WI38 (cell line): ENCODE measurements at regions not wholly inside any gene's neighbourhood (a gene's known extent, or its start where the extent isn't known, plus 50 kb on each side); places are given as distances from the start of the nearest gene placed in this dataset.

Experiments used
- H3K4me3 ChIP-seq: 2 replicates; pipeline ENCODE4 v1.5.1; 2011; ENCODE audit warnings: low read depth, mild to moderate bottlenecking, control low read depth, low read length
- TF ChIP-seq, protein P1 (sequence below): IDR thresholded peaks from 2 replicates; pipeline ENCODE4 v1.5.1; 2012; ENCODE audit warnings: low read depth, mild to moderate bottlenecking, control low read depth, low read length

DNA sequence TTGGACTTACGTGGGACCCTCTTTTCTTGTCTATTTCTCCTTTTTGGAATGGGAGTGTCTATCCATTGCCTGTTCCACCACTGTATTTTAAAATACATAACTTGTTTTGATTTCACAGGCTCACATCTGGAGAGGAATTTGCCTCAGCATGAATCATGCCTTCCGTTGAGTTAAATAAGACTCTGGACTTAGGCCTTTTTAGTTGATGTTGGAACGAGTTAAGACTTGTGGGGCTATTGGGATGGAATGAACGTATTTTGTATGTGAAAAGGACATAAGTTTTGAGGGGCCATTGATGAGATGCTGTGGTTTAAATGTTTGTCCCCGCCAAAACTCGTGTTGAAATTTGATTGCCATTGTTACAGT, 66.2 kb downstream of the BEX3 start:
- TF ChIP-seq, protein P1, sequence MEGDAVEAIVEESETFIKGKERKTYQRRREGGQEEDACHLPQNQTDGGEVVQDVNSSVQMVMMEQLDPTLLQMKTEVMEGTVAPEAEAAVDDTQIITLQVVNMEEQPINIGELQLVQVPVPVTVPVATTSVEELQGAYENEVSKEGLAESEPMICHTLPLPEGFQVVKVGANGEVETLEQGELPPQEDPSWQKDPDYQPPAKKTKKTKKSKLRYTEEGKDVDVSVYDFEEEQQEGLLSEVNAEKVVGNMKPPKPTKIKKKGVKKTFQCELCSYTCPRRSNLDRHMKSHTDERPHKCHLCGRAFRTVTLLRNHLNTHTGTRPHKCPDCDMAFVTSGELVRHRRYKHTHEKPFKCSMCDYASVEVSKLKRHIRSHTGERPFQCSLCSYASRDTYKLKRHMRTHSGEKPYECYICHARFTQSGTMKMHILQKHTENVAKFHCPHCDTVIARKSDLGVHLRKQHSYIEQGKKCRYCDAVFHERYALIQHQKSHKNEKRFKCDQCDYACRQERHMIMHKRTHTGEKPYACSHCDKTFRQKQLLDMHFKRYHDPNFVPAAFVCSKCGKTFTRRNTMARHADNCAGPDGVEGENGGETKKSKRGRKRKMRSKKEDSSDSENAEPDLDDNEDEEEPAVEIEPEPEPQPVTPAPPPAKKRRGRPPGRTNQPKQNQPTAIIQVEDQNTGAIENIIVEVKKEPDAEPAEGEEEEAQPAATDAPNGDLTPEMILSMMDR: no peak
- H3K4me3 ChIP-seq: no peak overlapping the region

DNA sequence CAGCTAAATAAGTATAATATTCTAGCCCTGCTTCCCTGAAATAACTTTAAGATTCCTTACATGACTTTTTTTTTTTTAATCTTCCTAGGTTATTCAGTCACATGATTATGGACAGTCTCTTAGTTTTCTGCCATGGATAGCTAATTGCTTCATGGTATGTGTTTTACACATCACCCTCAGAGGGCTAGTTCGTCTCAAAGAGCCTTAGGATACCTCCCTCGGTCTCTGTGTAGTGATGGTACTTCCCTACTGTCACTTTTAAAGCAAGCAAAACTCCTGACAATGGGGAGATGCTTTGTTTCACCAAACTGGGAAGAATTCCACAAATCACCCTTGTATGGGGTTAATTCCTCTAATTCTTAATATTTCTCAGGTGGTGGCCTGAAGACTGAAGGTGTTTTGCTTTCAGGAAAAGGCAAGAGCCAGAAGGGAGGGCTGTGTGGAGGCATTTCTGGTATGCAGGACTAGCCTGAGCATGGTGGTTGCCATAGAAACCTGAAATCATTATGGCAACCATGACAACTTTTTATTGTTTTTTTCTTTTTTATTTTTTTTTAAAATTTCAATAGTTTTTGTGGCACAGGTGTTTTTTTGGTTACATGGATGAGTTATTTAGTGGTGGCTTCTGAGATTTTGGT, 70.4 kb downstream of the BEX3 start:
- TF ChIP-seq, protein P1: no peak
- H3K4me3 ChIP-seq: no peak overlapping the region
